GM12878 (cell line): ENCODE measurements at regions not wholly inside any gene's neighbourhood (a gene's known extent, or its start where the extent isn't known, plus 50 kb on each side); places are given as distances from the start of the nearest gene placed in this dataset.

Experiments
- MXI1 ChIP-seq: fragments of 150-350 bp; IDR thresholded peaks from 2 replicates; pipeline ENCODE4 v1.6.1; 2011; ENCODE audit warnings: low read depth, mild to moderate bottlenecking, inconsistent platforms, low read length, improper control_type of control experiment
- POLR2A ChIP-seq: IDR thresholded peaks from 2 replicates; pipeline ENCODE4 v1.6.1; 2011; ENCODE audit warnings: low read depth, mild to moderate bottlenecking, low read length
- TF ChIP-seq, protein P1 (sequence below), 3 experiments: IDR thresholded peaks in 2 of 3; conservative IDR thresholded peaks in 1 of 3; 2 replicates each; pipeline ENCODE4 v1.5.1; 2011; ENCODE audit warnings: low read depth in 3 of 3, low read length in 3 of 3, mild to moderate bottlenecking in 3 of 3, control low read depth in 2 of 3, moderate library complexity in 2 of 3, inconsistent platforms in 1 of 3, mixed read lengths in 1 of 3; ENCODE audit not compliant: control insufficient read depth in 2 of 3, insufficient read depth in 1 of 3; ENCODE audit errors: extremely low read depth in 1 of 3

DNA sequence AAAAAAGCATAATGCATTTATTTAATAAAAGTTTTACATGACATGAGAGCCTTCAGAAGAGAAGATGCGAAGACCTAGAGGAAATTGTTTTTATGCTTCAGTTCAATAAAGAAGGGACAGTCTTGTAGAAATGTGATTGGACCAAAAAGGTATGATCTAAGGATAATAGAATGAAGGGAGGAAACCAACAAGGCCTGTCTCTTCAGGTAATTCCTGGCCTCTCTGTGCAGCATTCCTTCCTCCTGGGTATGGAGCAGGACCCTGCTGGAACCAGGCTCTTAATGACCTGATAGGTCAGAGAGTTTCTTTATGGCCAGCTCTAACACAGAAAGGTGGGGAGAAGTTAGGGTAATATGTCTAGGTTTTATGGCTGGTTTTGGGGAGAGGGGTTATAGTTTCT is 162.8 kb upstream of the HEY2 start:
- TF ChIP-seq, protein P1, sequence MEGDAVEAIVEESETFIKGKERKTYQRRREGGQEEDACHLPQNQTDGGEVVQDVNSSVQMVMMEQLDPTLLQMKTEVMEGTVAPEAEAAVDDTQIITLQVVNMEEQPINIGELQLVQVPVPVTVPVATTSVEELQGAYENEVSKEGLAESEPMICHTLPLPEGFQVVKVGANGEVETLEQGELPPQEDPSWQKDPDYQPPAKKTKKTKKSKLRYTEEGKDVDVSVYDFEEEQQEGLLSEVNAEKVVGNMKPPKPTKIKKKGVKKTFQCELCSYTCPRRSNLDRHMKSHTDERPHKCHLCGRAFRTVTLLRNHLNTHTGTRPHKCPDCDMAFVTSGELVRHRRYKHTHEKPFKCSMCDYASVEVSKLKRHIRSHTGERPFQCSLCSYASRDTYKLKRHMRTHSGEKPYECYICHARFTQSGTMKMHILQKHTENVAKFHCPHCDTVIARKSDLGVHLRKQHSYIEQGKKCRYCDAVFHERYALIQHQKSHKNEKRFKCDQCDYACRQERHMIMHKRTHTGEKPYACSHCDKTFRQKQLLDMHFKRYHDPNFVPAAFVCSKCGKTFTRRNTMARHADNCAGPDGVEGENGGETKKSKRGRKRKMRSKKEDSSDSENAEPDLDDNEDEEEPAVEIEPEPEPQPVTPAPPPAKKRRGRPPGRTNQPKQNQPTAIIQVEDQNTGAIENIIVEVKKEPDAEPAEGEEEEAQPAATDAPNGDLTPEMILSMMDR (IDR thresholded peaks at IDR 0.05 in 2 of 3, conservative IDR thresholded peaks at IDR 0.05 in 1 of 3; ENCODE audit: control insufficient read depth in 2 of 3, extremely low read depth in 1 of 3, insufficient read depth in 1 of 3, low read depth in 3 of 3, low read length in 3 of 3) = no peak
- TF ChIP-seq MXI1 (no peak), POLR2A (no peak)
